GM12891 (cell line): ENCODE measurements at regions not wholly inside any gene's neighbourhood (a gene's known extent, or its start where the extent isn't known, plus 50 kb on each side); places are given as distances from the start of the nearest gene placed in this dataset.
"Not testable (repeated sequence)": the region's sequence is repeated elsewhere in the genome, so short reads cannot be mapped to it uniquely, and the experiment has no call there.

ENCODE experiments used
- DNase-seq: peaks from one replicate; pipeline ENCODE4 v3.0.0; 2011; ENCODE audit warnings: low spot score; ENCODE audit not compliant: insufficient read length
- FAIRE-seq: peaks from 2 replicates; lab custom pipeline; 2011; peaks lifted over from hg19 to GRCh38; lab: Jason Lieb, UNC
- PAX5 ChIP-seq: IDR thresholded peaks from 2 replicates; pipeline ENCODE4 v1.6.1; 2011; ENCODE audit warnings: low read length, moderate library complexity, mild to moderate bottlenecking; ENCODE audit not compliant: insufficient read depth, severe bottlenecking
- POLR2A ChIP-seq: IDR thresholded peaks from 2 replicates; pipeline ENCODE4 v1.6.1; 2011; ENCODE audit warnings: low read depth, low read length, control low read depth
- POLR2AphosphoS5 ChIP-seq: IDR thresholded peaks from 2 replicates; pipeline ENCODE4 v1.6.1; 2011; ENCODE audit warnings: low read depth, low read length, control low read depth
- POU2F2 ChIP-seq: IDR thresholded peaks from 2 replicates; pipeline ENCODE4 v1.6.1; 2011; ENCODE audit warnings: low read depth, mild to moderate bottlenecking, control low read depth, low read length, moderate library complexity
- SPI1 ChIP-seq: IDR thresholded peaks from 2 replicates; pipeline ENCODE4 v1.6.1; 2011; ENCODE audit warnings: low read depth, low read length, control low read depth
- TAF1 ChIP-seq: IDR thresholded peaks from 2 replicates; pipeline ENCODE4 v1.6.1; 2011; ENCODE audit warnings: low read depth, low read length, control low read depth

DNA sequence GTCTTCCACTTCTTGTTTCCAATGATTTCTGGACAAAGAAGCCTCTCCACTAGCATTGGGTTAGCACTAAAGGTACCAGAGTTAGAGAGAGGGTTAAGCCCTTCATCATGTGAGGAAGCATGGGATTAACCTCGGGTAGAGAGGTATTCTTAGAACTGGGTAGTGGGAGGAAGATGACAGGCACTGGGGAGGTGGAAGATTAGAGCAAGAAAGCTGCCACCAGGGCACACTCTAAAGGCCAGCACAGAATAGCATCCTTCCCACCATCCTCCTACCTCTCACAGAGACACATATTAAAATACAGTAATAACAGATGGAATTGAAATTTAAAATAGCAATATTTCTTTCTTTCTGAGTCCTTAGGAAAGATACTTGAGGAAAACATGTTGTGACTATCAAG, 84.5 kb upstream of the PCDH20 start:
- TF ChIP-seq PAX5 (no peak), POLR2AphosphoS5 (no peak), POU2F2 (no peak), SPI1 (no peak), TAF1 (no peak), POLR2A (no peak)
- FAIRE-seq = no peak
- no peak for DNase-seq

DNA sequence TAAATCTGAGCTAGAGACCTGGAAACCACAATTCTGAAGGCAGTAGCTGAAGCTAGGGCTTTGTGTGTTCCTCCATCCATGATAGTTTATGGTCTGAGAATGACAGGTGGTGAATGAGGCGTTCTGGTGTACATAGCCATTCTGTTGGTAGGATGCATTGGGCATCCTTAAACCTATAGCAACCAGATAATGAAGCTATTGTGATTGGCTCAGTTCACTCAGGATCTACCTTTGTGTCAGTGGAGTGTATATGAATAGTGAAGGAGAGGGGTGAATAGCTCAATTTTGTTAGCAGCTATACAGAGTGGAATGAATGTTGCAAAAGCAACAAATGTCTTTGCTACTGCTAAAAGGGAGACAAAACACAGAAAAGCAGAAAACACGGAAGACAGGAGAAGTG, 80.0 kb upstream of the PCDH20 start:
- FAIRE-seq (no peak), DNase-seq (no peak)
- no peak for TF ChIP-seq TAF1
- TF ChIP-seq SPI1 = no peak
- TF ChIP-seq POLR2A = no peak
- no peak for TF ChIP-seq POLR2AphosphoS5
- no peak for TF ChIP-seq PAX5
- TF ChIP-seq POU2F2 = no peak

DNA sequence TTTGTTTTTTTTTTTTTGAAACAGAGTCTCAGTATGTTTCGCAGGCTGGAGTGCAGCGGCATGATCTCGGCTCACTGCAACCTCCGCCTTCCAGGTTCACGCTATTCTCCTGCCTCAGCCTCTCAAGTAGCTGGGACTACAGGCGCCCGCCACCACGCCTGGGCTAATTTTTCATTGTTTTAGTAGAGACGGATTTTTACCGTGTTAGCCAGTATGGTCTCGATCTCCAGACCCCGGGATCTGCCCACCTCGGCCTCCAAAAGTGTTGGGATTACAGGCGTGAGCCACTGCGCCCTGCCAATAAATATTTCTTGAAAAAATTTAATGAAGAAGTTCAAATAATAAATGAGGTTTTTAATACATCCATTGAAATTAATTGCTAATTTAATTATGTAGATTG, 77.9 kb upstream of the PCDH20 start:
- not testable (repeated sequence) for DNase-seq, FAIRE-seq

DNA sequence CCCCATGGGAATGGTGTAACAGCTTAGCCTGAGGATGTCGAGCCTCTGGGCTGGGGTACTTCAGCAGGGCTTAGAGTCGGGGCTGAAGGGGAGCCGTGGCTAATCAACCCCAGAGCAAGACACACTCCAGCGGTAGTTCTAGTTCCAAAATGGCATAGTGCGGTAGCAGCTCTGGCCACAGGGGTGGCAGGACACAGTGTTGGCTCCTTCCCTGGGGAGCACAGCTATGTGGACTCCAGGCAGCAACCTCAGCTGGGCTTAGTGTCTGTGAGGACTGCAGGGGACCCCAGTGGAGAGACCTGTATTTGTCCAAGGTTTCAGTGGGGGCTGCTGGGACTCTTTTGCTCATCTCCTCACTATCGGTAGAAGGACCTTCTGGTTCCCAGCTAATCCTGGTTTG, 70.8 kb upstream of the PCDH20 start:
- DNase-seq (no peak), FAIRE-seq (no peak)
- TF ChIP-seq SPI1 (no peak), POLR2AphosphoS5 (no peak), POLR2A (no peak)

DNA sequence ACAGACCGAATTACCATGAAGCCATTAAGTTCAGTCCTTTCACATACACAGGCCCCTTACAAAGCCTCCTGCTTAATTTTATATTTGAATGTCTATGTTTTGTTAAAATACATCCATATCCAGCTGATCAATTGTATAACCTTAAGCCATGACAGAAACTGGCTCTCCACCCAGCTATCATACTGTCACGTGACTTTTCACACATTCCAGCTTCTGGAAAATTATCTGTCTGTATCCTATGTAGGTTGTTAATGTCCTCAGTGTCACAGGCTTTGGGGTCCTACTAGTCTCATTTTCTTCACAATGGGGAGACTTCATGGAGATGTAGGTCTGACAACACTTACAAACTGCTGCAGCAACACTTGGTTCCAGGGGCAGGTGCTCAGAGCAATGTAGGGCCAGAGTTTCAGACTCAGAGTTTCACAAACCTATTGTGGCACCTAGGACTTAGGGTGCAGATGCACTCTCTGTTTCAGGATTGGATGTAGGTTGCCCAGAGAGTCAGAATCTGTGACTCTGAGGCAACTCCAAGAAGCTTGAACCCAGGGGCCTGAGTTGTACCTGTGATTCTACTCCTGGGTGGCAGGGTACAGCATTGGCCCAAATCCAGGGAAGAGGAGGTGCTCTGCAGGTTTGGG, 69.6 kb upstream of the PCDH20 start:
- DNase-seq (no peak), FAIRE-seq (no peak)
- TF ChIP-seq TAF1 = no peak
- no peak for TF ChIP-seq PAX5
- no peak for TF ChIP-seq POU2F2
- TF ChIP-seq POLR2A = no peak
- no peak for TF ChIP-seq SPI1
- no peak for TF ChIP-seq POLR2AphosphoS5

DNA sequence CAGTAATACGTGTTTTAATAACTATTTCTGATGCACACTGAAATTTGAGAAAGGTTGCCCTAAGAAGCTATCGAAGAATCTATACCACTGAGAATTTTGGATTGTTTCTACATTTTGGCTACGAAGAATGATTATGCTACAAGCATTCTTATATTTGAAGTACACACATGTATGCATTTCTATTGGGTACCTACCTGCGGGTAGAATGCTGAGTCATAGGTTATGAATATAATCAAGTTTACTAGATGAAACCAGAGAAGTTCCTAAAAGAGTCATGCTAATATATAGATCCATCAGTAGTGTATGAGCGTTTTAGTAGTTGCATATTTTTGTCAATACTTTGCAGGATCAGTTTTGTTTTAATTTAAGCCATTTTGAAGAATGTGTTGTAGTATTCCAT, 62.0 kb upstream of the PCDH20 start:
- no peak for DNase-seq
- TF ChIP-seq TAF1 (no peak), POU2F2 (no peak), POLR2AphosphoS5 (no peak), SPI1 (no peak), POLR2A (no peak)
- no peak for FAIRE-seq

DNA sequence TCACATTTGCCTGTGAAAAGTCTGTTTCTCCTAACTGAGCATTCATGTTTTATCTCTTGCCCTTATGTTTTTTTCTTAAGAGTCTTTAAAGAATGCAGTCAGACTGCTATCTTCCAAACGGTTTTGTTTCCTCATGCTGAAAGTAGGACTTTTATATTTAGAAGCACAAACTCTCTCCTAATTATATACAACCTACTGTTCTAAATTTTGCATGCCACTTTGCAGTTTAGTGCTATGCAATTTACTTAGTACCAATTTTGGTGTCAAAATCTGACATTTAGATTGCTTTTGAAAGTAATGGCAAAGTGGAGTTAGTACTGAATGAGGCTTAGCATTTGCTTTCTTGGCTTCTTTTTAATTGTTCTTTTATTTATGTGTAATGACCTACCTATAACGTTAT, 55.1 kb upstream of the PCDH20 start:
- no peak for DNase-seq
- no peak for FAIRE-seq
- no peak for TF ChIP-seq POLR2AphosphoS5
- no peak for TF ChIP-seq TAF1
- no peak for TF ChIP-seq POU2F2
- no peak for TF ChIP-seq POLR2A
- TF ChIP-seq PAX5 = no peak
- no peak for TF ChIP-seq SPI1

DNA sequence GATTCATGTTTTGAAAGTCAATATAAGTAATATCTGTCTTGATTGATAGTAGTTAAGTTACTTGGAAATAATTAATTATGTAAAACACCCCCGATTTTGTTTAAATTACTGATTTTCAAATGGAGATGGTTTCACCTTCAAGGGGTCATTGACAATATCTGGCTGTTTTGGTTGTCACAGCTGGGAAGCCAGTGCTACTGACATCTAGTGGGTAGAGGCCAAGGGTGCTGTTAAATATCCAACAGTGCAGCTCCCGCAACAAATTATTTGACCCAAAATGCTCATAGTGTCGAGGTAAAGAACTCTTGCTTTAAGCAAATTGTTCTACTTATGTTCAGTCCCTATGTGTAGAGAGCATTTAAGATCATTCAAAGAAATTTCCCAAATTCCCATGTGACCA, 50.6 kb upstream of the PCDH20 start:
- no peak for FAIRE-seq

More for the DNA sequence above, 50.6 kb upstream of the PCDH20 start:
- TF ChIP-seq POLR2AphosphoS5 = no peak
- no peak for TF ChIP-seq POLR2A
- TF ChIP-seq POU2F2 = no peak
- TF ChIP-seq SPI1 = no peak
- TF ChIP-seq PAX5 = no peak
- no peak for TF ChIP-seq TAF1
- DNase-seq = no peak
